Stimulated activated CD8-positive, alpha-beta memory T cell treated with anti-CD3 and anti-CD28 coated beads, Interleukin-15, amount 100 ng/mL, for 1 hour (primary cell): ENCODE measurements at regions not wholly inside any gene's neighbourhood (a gene's known extent, or its start where the extent isn't known, plus 50 kb on each side); places are given as distances from the start of the nearest gene placed in this dataset.

Experiments
- DNase-seq: peaks from one replicate; pipeline ENCODE4 v3.0.0-alpha.2; 2020; ENCODE audit warnings: low read depth

GRCh38 chr2:181188605-181189004, 208.2 kb downstream of the UBE2E3 start:
- DNase-seq: no peak

- DNase-seq: no peak
Observed at GRCh38 chr2:181189951-181190350, 209.5 kb downstream of the UBE2E3 start.

- DNase-seq: no peak
Observed at GRCh38 chr2:181190711-181191110, 210.3 kb downstream of the UBE2E3 start.

- DNase-seq: no peak
Observed at GRCh38 chr2:181193550-181193949, 213.1 kb downstream of the UBE2E3 start.

- DNase-seq: no peak
Observed at GRCh38 chr2:181196401-181196800, 216.0 kb downstream of the UBE2E3 start.

- no peak for DNase-seq
Observed at GRCh38 chr2:181197140-181197760, 216.8 kb downstream of the UBE2E3 start.

- no peak for DNase-seq
Observed at GRCh38 chr2:181198183-181198864, 217.9 kb downstream of the UBE2E3 start.

- DNase-seq: no peak
Observed at GRCh38 chr2:181203412-181203811, 223.0 kb downstream of the UBE2E3 start.

GRCh38 chr2:181203916-181204315, 223.5 kb downstream of the UBE2E3 start:
- no peak for DNase-seq

- no peak for DNase-seq
Observed at GRCh38 chr2:181218401-181218821, 238.0 kb downstream of the UBE2E3 start.

GRCh38 chr2:181223234-181223633, 234.0 kb upstream of the ITGA4 start:
- DNase-seq: no peak

GRCh38 chr2:181224866-181225265, 232.3 kb upstream of the ITGA4 start:
- no peak for DNase-seq

GRCh38 chr2:181228661-181229060, 228.5 kb upstream of the ITGA4 start:
- DNase-seq: no peak

- DNase-seq: no peak
Observed at GRCh38 chr2:181231151-181231550, 226.0 kb upstream of the ITGA4 start.

- no peak for DNase-seq
Observed at GRCh38 chr2:181231886-181232621, 225.1 kb upstream of the ITGA4 start.

- DNase-seq: no peak
Observed at GRCh38 chr2:181234487-181234891, 222.7 kb upstream of the ITGA4 start.

- DNase-seq: no peak
Observed at GRCh38 chr2:181235011-181235410, 222.2 kb upstream of the ITGA4 start.

- DNase-seq: no peak
Observed at GRCh38 chr2:181235683-181236459, 221.3 kb upstream of the ITGA4 start.

GRCh38 chr2:181239201-181239799, 217.9 kb upstream of the ITGA4 start:
- no peak for DNase-seq

- DNase-seq: no peak
Observed at GRCh38 chr2:181240844-181241243, 216.3 kb upstream of the ITGA4 start.

GRCh38 chr2:181241366-181241765, 215.8 kb upstream of the ITGA4 start:
- DNase-seq: no peak

- DNase-seq: no peak
Observed at GRCh38 chr2:181241797-181242196, 215.4 kb upstream of the ITGA4 start.
